MM.1S (cell line): ENCODE measurements at regions not wholly inside any gene's neighbourhood (a gene's known extent, or its start where the extent isn't known, plus 50 kb on each side); places are given as distances from the start of the nearest gene placed in this dataset.

Source experiments
- DNase-seq: peaks from one replicate; pipeline ENCODE4 v3.0.0-alpha.2; 2015
- H2AFZ ChIP-seq: fragments of 300-600 bp; sonication (generic); 2 replicates; pipeline ENCODE4 v1.6.0; 2016; ENCODE audit warnings: antibody characterized with exemption, low read length
- H3F3A ChIP-seq: fragments of 300-600 bp; sonication (generic); 2 replicates; pipeline ENCODE4 v1.6.1; 2016; ENCODE audit warnings: mild to moderate bottlenecking, antibody characterized with exemption, low read length, moderate library complexity, mixed read lengths; ENCODE audit not compliant: insufficient read depth
- H3K27ac ChIP-seq: fragments of 300-600 bp; sonication (generic); 2 replicates; pipeline ENCODE4 v1.5.1; 2016; ENCODE audit warnings: mild to moderate bottlenecking, low read length
- H3K27me3 ChIP-seq: fragments of 300-600 bp; sonication (generic); replicated peaks from 2 replicates; pipeline ENCODE4 v1.6.0; 2016; ENCODE audit warnings: low read length; ENCODE audit not compliant: insufficient read depth
- H3K36me3 ChIP-seq: fragments of 300-600 bp; sonication (generic); replicated peaks from 2 replicates; pipeline ENCODE4 v1.6.1; 2016; ENCODE audit warnings: mild to moderate bottlenecking, low read length, mixed read lengths; ENCODE audit not compliant: insufficient read depth
- H3K4me1 ChIP-seq: fragments of 300-600 bp; sonication (generic); 2 replicates; pipeline ENCODE4 v1.6.1; 2016; ENCODE audit warnings: low read length, mixed read lengths
- H3K4me2 ChIP-seq: fragments of 300-600 bp; sonication (generic); 2 replicates; pipeline ENCODE4 v1.6.0; 2016; ENCODE audit warnings: low read depth, low read length
- H3K4me3 ChIP-seq: fragments of 300-600 bp; sonication (generic); 2 replicates; pipeline ENCODE4 v1.5.1; 2016; ENCODE audit warnings: low read length, mixed read lengths
- H3K79me2 ChIP-seq: fragments of 300-600 bp; sonication (generic); 2 replicates; pipeline ENCODE4 v1.6.1; 2016; ENCODE audit warnings: mixed run types, low read length, mixed read lengths
- H3K9ac ChIP-seq: fragments of 300-600 bp; sonication (generic); 2 replicates; pipeline ENCODE4 v1.6.1; 2016; ENCODE audit warnings: low read length, mixed read lengths
- H3K9me2 ChIP-seq: fragments of 300-600 bp; sonication (generic); replicated peaks from 2 replicates; pipeline ENCODE4 v1.6.1; 2016; ENCODE audit warnings: mild to moderate bottlenecking, low read length, mixed read lengths; ENCODE audit not compliant: insufficient read depth
- H3K9me3 ChIP-seq: fragments of 300-600 bp; sonication (generic); replicated peaks from 2 replicates; pipeline ENCODE4 v1.6.1; 2016; ENCODE audit warnings: mild to moderate bottlenecking, low read length, mixed read lengths; ENCODE audit not compliant: insufficient read depth
- H4K20me1 ChIP-seq: fragments of 300-600 bp; sonication (generic); 2 replicates; pipeline ENCODE4 v1.6.1; 2016; ENCODE audit warnings: mild to moderate bottlenecking, low read length, moderate library complexity, mixed read lengths; ENCODE audit not compliant: insufficient read depth
- CTCF ChIP-seq: fragments of 300-600 bp; sonication (generic); IDR thresholded peaks from 2 replicates; pipeline ENCODE4 v1.5.1; 2016; ENCODE audit warnings: antibody characterized with exemption, low read length, mixed read lengths
- EZH2 ChIP-seq: fragments of 300-600 bp; sonication (generic); optimal IDR thresholded peaks from 2 replicates; pipeline ENCODE3; 2017; ENCODE audit warnings: low read depth, mild to moderate bottlenecking, antibody characterized with exemption, low read length, mixed read lengths
- EZH2phosphoT487 ChIP-seq: fragments of 300-600 bp; sonication (generic); IDR thresholded peaks from 2 replicates; pipeline ENCODE4 v1.6.1; 2018; ENCODE audit warnings: antibody characterized with exemption, low read length

GRCh38 chr14:85040046-85040685, 489.8 kb upstream of the FLRT2 start:
- H3K36me3 ChIP-seq = no peaks in the 10 kb centered on the region
- no peaks in the 10 kb centered on the region for H3F3A ChIP-seq
- H3K79me2 ChIP-seq = no peaks in the 10 kb centered on the region
- H3K27ac ChIP-seq = no peak overlapping the region
- H3K27me3 ChIP-seq = no peaks in the 10 kb centered on the region
- no peak overlapping the region for H3K9ac ChIP-seq
- TF ChIP-seq EZH2 = no peak
- TF ChIP-seq EZH2phosphoT487 = no peak
- TF ChIP-seq CTCF = no peak
- DNase-seq = no peak
- H2AFZ ChIP-seq = no peak overlapping the region
- H3K9me2 ChIP-seq = no peaks in the 10 kb centered on the region
- no peak overlapping the region for H3K4me3 ChIP-seq
- H4K20me1 ChIP-seq = no peaks in the 10 kb centered on the region
- no peak overlapping the region for H3K4me2 ChIP-seq
- no peaks in the 10 kb centered on the region for H3K9me3 ChIP-seq
- H3K4me1 ChIP-seq = no peaks in the 10 kb centered on the region

GRCh38 chr14:85041618-85042017, 488.3 kb upstream of the FLRT2 start:
- H3K9me2 ChIP-seq = no peaks in the 10 kb centered on the region
- H3K9me3 ChIP-seq = no peaks in the 10 kb centered on the region
- no peak overlapping the region for H3K4me2 ChIP-seq
- no peak for DNase-seq
- no peaks in the 10 kb centered on the region for H3K4me1 ChIP-seq
- H2AFZ ChIP-seq = no peak overlapping the region
- no peak overlapping the region for H3K9ac ChIP-seq
- H3K36me3 ChIP-seq = no peaks in the 10 kb centered on the region
- H3K27me3 ChIP-seq = no peaks in the 10 kb centered on the region
- H3K79me2 ChIP-seq = no peaks in the 10 kb centered on the region
- H3K4me3 ChIP-seq = no peak overlapping the region
- H3K27ac ChIP-seq = no peak overlapping the region
- no peaks in the 10 kb centered on the region for H4K20me1 ChIP-seq
- TF ChIP-seq EZH2phosphoT487 (no peak), CTCF (no peak)
- no peaks in the 10 kb centered on the region for H3F3A ChIP-seq

- Histone ChIP-seq H2AFZ (no peak overlapping the region), H3K4me1 (no peaks in the 10 kb centered on the region), H3K9me3 (no peaks in the 10 kb centered on the region), H3K27me3 (no peaks in the 10 kb centered on the region), H4K20me1 (no peaks in the 10 kb centered on the region), H3K9me2 (no peaks in the 10 kb centered on the region), H3K4me3 (no peak overlapping the region), H3K4me2 (no peak overlapping the region), H3K9ac (no peak overlapping the region), H3F3A (no peaks in the 10 kb centered on the region), H3K36me3 (no peaks in the 10 kb centered on the region), H3K79me2 (no peaks in the 10 kb centered on the region), H3K27ac (no peak overlapping the region)
- DNase-seq = no peak
- no peak for TF ChIP-seq EZH2phosphoT487
- TF ChIP-seq EZH2 = no peak
- no peak for TF ChIP-seq CTCF
Measured at GRCh38 chr14:85042301-85042700, 487.6 kb upstream of the FLRT2 start.
